ENCODE measurements at regions not wholly inside any gene's neighbourhood (a gene's known extent, or its start where the extent isn't known, plus 50 kb on each side); places are given as distances from the start of the nearest gene placed in this dataset.
A peak's percentile ranks its signal among the peaks of the same experiment; 100 is the strongest.
"Not testable (repeated sequence)": the region's sequence is repeated elsewhere in the genome, so short reads cannot be mapped to it uniquely, and the experiment has no call there.

GRCh38 chr7:76140259-76140658, 61.4 kb upstream of the SRRM3 start:
- H3K36me3 ChIP-seq (ENCODE audit: insufficient read depth, low read length); H3K27me3 ChIP-seq (ENCODE audit: insufficient read depth, low read length, poor library complexity, severe bottlenecking); POLR2A ChIA-PET; DNase-seq; H3K9me3 ChIP-seq (ENCODE audit: low read length); H3K27me3 Mint-ChIP-seq; H3K9me3 Mint-ChIP-seq; H3K4me3 ChIP-seq (ENCODE audit: low read length); H3K27ac ChIP-seq (ENCODE audit: low read depth, low read length); H3K4me3 Mint-ChIP-seq; CTCF ChIA-PET; H3K36me3 Mint-ChIP-seq: not testable (repeated sequence)
- peaks cover 13% of the 10 kb centered on the region for H3K4me1 ChIP-seq (ENCODE audit: insufficient read depth, low read length)
- Mint-ChIP-seq H3K4me1 (peaks cover 0 to 13% (median 0%) of the 10 kb centered on the region in 3 donors), H3K27ac (peak overlapping the region in 1 of 8 donors; percentile 22)

- H3K4me1 ChIP-seq (ENCODE audit: insufficient read depth, low read length), result peaks cover 13% of the 10 kb centered on the region
- no peak overlapping the region for H3K4me3 ChIP-seq (ENCODE audit: low read length)
- ChIA-PET CTCF (no interaction called here), POLR2A (no interaction called here)
- H3K27me3 ChIP-seq (ENCODE audit: insufficient read depth, low read length, poor library complexity, severe bottlenecking), result no peaks in the 10 kb centered on the region
- peaks cover 0 to 9% of the 10 kb centered on the region in 2 donors for H3K27me3 Mint-ChIP-seq
- no peaks in the 10 kb centered on the region for H3K36me3 ChIP-seq (ENCODE audit: insufficient read depth, low read length)
- peak overlapping the region in 3 of 7 donors; percentile 41 to 69 (median 49) for H3K4me3 Mint-ChIP-seq
- peaks cover 0 to 13% (median 0%) of the 10 kb centered on the region in 3 donors for H3K4me1 Mint-ChIP-seq
- no peaks in the 10 kb centered on the region for H3K36me3 Mint-ChIP-seq
- no peaks in the 10 kb centered on the region for H3K9me3 Mint-ChIP-seq
- H3K27ac ChIP-seq (ENCODE audit: low read depth, low read length), result no peak overlapping the region
- H3K9me3 ChIP-seq (ENCODE audit: low read length), result no peaks in the 10 kb centered on the region
- peak in 1 of 5 donors; percentile 18 for DNase-seq
- H3K27ac Mint-ChIP-seq, result peak overlapping the region in 3 of 8 donors; percentile 56 to 84 (median 74)
Observed at GRCh38 chr7:76142861-76143260, 58.8 kb upstream of the SRRM3 start.

- H3K36me3 ChIP-seq (ENCODE audit: insufficient read depth, low read length); H3K4me3 Mint-ChIP-seq; POLR2A ChIA-PET; H3K27ac ChIP-seq (ENCODE audit: low read depth, low read length); H3K27ac Mint-ChIP-seq; H3K9me3 ChIP-seq (ENCODE audit: low read length); H3K4me3 ChIP-seq (ENCODE audit: low read length); H3K27me3 ChIP-seq (ENCODE audit: insufficient read depth, low read length, poor library complexity, severe bottlenecking); CTCF ChIA-PET; H3K9me3 Mint-ChIP-seq; H3K36me3 Mint-ChIP-seq; DNase-seq: not testable (repeated sequence)
- Mint-ChIP-seq H3K27me3 (peaks cover 8 to 15% of the 10 kb centered on the region in 2 donors), H3K4me1 (peaks cover 0 to 13% (median 0%) of the 10 kb centered on the region in 3 donors)
- H3K4me1 ChIP-seq (ENCODE audit: insufficient read depth, low read length), result peaks cover 13% of the 10 kb centered on the region
Observed at GRCh38 chr7:76144664-76145270, 56.9 kb upstream of the SRRM3 start.

GRCh38 chr7:76146374-76146773, 55.3 kb upstream of the SRRM3 start:
- ChIA-PET POLR2A (no interaction called here), CTCF (no interaction called here)
- no peak overlapping the region for H3K4me3 Mint-ChIP-seq
- Histone ChIP-seq H3K27me3 (ENCODE audit: insufficient read depth, low read length, poor library complexity, severe bottlenecking) (no peaks in the 10 kb centered on the region), H3K4me3 (ENCODE audit: low read length) (no peak overlapping the region), H3K9me3 (ENCODE audit: low read length) (no peaks in the 10 kb centered on the region), H3K36me3 (ENCODE audit: insufficient read depth, low read length) (no peaks in the 10 kb centered on the region), H3K4me1 (ENCODE audit: insufficient read depth, low read length) (peaks cover 13% of the 10 kb centered on the region), H3K27ac (ENCODE audit: low read depth, low read length) (no peak overlapping the region)
- peaks cover 8 to 15% of the 10 kb centered on the region in 2 donors for H3K27me3 Mint-ChIP-seq
- no peak overlapping the region for H3K27ac Mint-ChIP-seq
- no peaks in the 10 kb centered on the region for H3K36me3 Mint-ChIP-seq
- no peak for DNase-seq
- no peaks in the 10 kb centered on the region for H3K9me3 Mint-ChIP-seq
- peaks cover 0 to 16% (median 0%) of the 10 kb centered on the region in 3 donors for H3K4me1 Mint-ChIP-seq

- H3K27ac ChIP-seq (ENCODE audit: low read depth, low read length); H3K27me3 ChIP-seq (ENCODE audit: insufficient read depth, low read length, poor library complexity, severe bottlenecking); H3K9me3 ChIP-seq (ENCODE audit: low read length); POLR2A ChIA-PET; H3K4me3 Mint-ChIP-seq; DNase-seq; H3K9me3 Mint-ChIP-seq; H3K4me3 ChIP-seq (ENCODE audit: low read length); CTCF ChIA-PET; H3K36me3 ChIP-seq (ENCODE audit: insufficient read depth, low read length); H3K36me3 Mint-ChIP-seq; H3K27ac Mint-ChIP-seq: not testable (repeated sequence)
- Mint-ChIP-seq H3K4me1 (peaks cover 6 to 20% (median 13%) of the 10 kb centered on the region in 3 donors), H3K27me3 (peaks cover 8 to 15% of the 10 kb centered on the region in 2 donors)
- peaks cover 20% of the 10 kb centered on the region for H3K4me1 ChIP-seq (ENCODE audit: insufficient read depth, low read length)
Observed at GRCh38 chr7:76148947-76149346, 52.7 kb upstream of the SRRM3 start.

- Histone ChIP-seq H3K27me3 (ENCODE audit: insufficient read depth, low read length, poor library complexity, severe bottlenecking) (no peaks in the 10 kb centered on the region), H3K9me3 (ENCODE audit: low read length) (no peaks in the 10 kb centered on the region), H3K36me3 (ENCODE audit: insufficient read depth, low read length) (no peaks in the 10 kb centered on the region), H3K4me1 (ENCODE audit: insufficient read depth, low read length) (peaks cover 27% of the 10 kb centered on the region), H3K4me3 (ENCODE audit: low read length) (no peak overlapping the region), H3K27ac (ENCODE audit: low read depth, low read length) (no peak overlapping the region)
- DNase-seq, result peak in 1 of 5 donors; percentile 26
- H3K27ac Mint-ChIP-seq, result no peak overlapping the region
- H3K9me3 Mint-ChIP-seq, result no peaks in the 10 kb centered on the region
- CTCF ChIA-PET, result no interaction called here
- POLR2A ChIA-PET, result no interaction called here
- H3K4me1 Mint-ChIP-seq, result peaks cover 6 to 25% (median 13%) of the 10 kb centered on the region in 3 donors
- H3K27me3 Mint-ChIP-seq, result peaks cover 8 to 15% of the 10 kb centered on the region in 2 donors
- H3K4me3 Mint-ChIP-seq, result peak overlapping the region in 1 of 7 donors; percentile 52
- no peaks in the 10 kb centered on the region for H3K36me3 Mint-ChIP-seq
Observed at GRCh38 chr7:76149847-76150691, 51.6 kb upstream of the SRRM3 start.
